8988T (cell line): ENCODE measurements at regions not wholly inside any gene's neighbourhood (a gene's known extent, or its start where the extent isn't known, plus 50 kb on each side); places are given as distances from the start of the nearest gene placed in this dataset.

Experiments
- DNase-seq: peaks from one replicate; pipeline ENCODE4 v3.0.0; 2011

GRCh38 chr6:74690365-74690764, 515.5 kb downstream of the COL12A1 start:
- no peak for DNase-seq

- no peak for DNase-seq
These were observed 516.3 kb downstream of the COL12A1 start for GRCh38 chr6:74689601-74690000.

GRCh38 chr6:74677463-74677862, 528.4 kb downstream of the COL12A1 start:
- DNase-seq, result no peak

- no peak for DNase-seq
These were observed 528.9 kb downstream of the COL12A1 start for GRCh38 chr6:74676906-74677305.

- no peak for DNase-seq
These were observed 531.5 kb downstream of the COL12A1 start for GRCh38 chr6:74674377-74674776.

- DNase-seq, result no peak
These were observed 534.3 kb downstream of the COL12A1 start for GRCh38 chr6:74671558-74672025.

GRCh38 chr6:74658391-74658790, 547.5 kb downstream of the COL12A1 start:
- no peak for DNase-seq

- DNase-seq, result no peak
These were observed 547.9 kb downstream of the COL12A1 start for GRCh38 chr6:74657931-74658330.

GRCh38 chr6:74657011-74657410, 548.8 kb downstream of the COL12A1 start:
- DNase-seq, result no peak

GRCh38 chr6:74656453-74656852, 549.4 kb downstream of the COL12A1 start:
- DNase-seq, result no peak

- DNase-seq, result no peak
These were observed 551.6 kb downstream of the COL12A1 start for GRCh38 chr6:74654296-74654695.

GRCh38 chr6:74651948-74652842, 553.7 kb downstream of the COL12A1 start:
- no peak for DNase-seq

- no peak for DNase-seq
These were observed 555.2 kb downstream of the COL12A1 start for GRCh38 chr6:74650668-74651067.

- DNase-seq, result no peak
These were observed 559.4 kb downstream of the COL12A1 start for GRCh38 chr6:74646461-74646860.

GRCh38 chr6:74645108-74645849, 560.6 kb downstream of the COL12A1 start:
- DNase-seq, result no peak

GRCh38 chr6:74642101-74642500, 563.8 kb downstream of the COL12A1 start:
- DNase-seq, result no peak

GRCh38 chr6:74638412-74638811, 567.4 kb downstream of the COL12A1 start:
- no peak for DNase-seq

GRCh38 chr6:74632196-74632875, 573.5 kb downstream of the COL12A1 start:
- no peak for DNase-seq

- DNase-seq, result no peak
These were observed 574.3 kb downstream of the COL12A1 start for GRCh38 chr6:74631564-74631963.

- no peak for DNase-seq
These were observed 579.6 kb downstream of the COL12A1 start for GRCh38 chr6:74626288-74626687.

- DNase-seq, result no peak
These were observed 582.8 kb downstream of the COL12A1 start for GRCh38 chr6:74623027-74623426.

GRCh38 chr6:74611220-74611619, 594.6 kb downstream of the COL12A1 start:
- DNase-seq, result no peak

- no peak for DNase-seq
These were observed 595.5 kb downstream of the COL12A1 start for GRCh38 chr6:74610352-74610751.
